ENCODE measurements at regions not wholly inside any gene's neighbourhood (a gene's known extent, or its start where the extent isn't known, plus 50 kb on each side); places are given as distances from the start of the nearest gene placed in this dataset.

DNA sequence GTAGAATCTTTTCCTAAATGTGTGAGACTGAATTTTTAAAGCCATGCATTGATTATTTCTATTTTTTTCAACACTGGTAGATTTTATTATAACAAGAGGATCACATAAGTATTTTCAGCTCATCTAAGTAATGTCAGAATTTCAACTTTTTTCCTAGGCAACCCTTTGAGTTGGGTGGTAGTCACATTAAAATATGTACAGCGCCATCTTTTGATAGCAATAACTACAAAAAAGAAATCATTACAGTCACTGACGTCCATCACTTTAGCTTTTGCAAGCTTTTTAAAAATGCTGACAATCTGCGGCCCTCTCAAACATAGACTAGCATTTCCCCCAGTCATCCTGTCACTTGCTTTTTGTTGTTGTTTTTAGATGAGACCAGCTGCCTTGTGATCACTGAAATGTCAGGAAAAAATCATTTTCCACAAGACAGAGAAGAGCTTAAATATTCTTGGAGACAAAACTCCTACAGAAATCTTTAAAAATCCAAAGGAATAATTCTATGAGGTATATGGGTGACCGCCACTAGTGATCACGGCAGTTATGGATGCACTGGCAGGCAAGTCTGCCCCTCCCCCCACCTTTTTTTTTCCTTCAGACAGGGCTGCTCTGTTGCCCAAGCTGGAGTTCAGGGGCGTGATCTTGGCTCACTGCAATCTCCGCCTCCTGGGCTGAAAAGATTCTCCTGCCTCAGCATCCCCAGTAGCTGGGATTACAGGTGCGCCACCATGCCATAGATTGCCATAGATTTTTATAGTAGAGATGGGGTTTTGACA lies 384.0 kb upstream of the KCNMB2 start:
- TF ChIP-seq, protein P1, sequence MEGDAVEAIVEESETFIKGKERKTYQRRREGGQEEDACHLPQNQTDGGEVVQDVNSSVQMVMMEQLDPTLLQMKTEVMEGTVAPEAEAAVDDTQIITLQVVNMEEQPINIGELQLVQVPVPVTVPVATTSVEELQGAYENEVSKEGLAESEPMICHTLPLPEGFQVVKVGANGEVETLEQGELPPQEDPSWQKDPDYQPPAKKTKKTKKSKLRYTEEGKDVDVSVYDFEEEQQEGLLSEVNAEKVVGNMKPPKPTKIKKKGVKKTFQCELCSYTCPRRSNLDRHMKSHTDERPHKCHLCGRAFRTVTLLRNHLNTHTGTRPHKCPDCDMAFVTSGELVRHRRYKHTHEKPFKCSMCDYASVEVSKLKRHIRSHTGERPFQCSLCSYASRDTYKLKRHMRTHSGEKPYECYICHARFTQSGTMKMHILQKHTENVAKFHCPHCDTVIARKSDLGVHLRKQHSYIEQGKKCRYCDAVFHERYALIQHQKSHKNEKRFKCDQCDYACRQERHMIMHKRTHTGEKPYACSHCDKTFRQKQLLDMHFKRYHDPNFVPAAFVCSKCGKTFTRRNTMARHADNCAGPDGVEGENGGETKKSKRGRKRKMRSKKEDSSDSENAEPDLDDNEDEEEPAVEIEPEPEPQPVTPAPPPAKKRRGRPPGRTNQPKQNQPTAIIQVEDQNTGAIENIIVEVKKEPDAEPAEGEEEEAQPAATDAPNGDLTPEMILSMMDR (IDR thresholded peaks at IDR 0.05), result no peak
- no peak for TF ChIP-seq POLR2A (IDR thresholded peaks at IDR 0.05)

Measured in testis (tissue), 2 donors.